A673 (cell line): ENCODE measurements at regions not wholly inside any gene's neighbourhood (a gene's known extent, or its start where the extent isn't known, plus 50 kb on each side); places are given as distances from the start of the nearest gene placed in this dataset.

ENCODE experiments used
- BruUV-seq: library from RNA; stranded (reverse); fragments of 400-500 nt; replicated peaks from 2 replicates; lab custom pipeline; 2021; lab: Mats Ljungman, UMichigan
- CTCF ChIA-PET: fragments of 300-600 bp; sonication (Branson Sonifier 250); formaldehyde crosslinking; loops from one replicate; lab custom pipeline; 2022; ENCODE audit warnings: antibody characterized with exemption; lab: Charles Lee
- POLR2A ChIA-PET: fragments of 300-600 bp; sonication (Branson Sonifier 250); formaldehyde crosslinking; loops from one replicate; lab custom pipeline; 2022; ENCODE audit warnings: antibody characterized with exemption; ENCODE audit not compliant: low non-redundant PET; lab: Charles Lee
- DNase-seq: peaks from one replicate; pipeline ENCODE4 v3.0.0-alpha.2; 2015; ENCODE audit warnings: low spot score
- H3K27ac ChIP-seq: fragments of 200-600 bp; sonication (generic); 2 replicates; pipeline ENCODE4 v1.5.1; 2016; ENCODE audit warnings: mixed run types, low read depth, mild to moderate bottlenecking, mixed read lengths, antibody characterized with exemption, low read length; ENCODE audit not compliant: poor library complexity, severe bottlenecking
- H3K27me3 ChIP-seq: fragments of 200-600 bp; sonication (generic); replicated peaks from 2 replicates; pipeline ENCODE4 v1.6.1; 2017; ENCODE audit warnings: mixed run types, low read depth, mild to moderate bottlenecking, mixed read lengths, antibody characterized with exemption, low read length; ENCODE audit not compliant: insufficient read depth, poor library complexity
- H3K36me3 ChIP-seq: fragments of 200-600 bp; sonication (generic); 2 replicates; pipeline ENCODE4 v1.6.1; 2016; ENCODE audit warnings: mixed run types, mild to moderate bottlenecking, mixed read lengths, antibody characterized with exemption, low read length; ENCODE audit not compliant: insufficient read depth, poor library complexity, severe bottlenecking
- H3K4me1 ChIP-seq: fragments of 200-600 bp; sonication (generic); 2 replicates; pipeline ENCODE4 v1.6.1; 2017; ENCODE audit warnings: mixed run types, mild to moderate bottlenecking, mixed read lengths, antibody characterized with exemption, low read length; ENCODE audit not compliant: insufficient read depth, poor library complexity, severe bottlenecking
- H3K4me3 ChIP-seq: fragments of 200-600 bp; sonication (generic); 2 replicates; pipeline ENCODE4 v1.5.1; 2016; ENCODE audit warnings: low read depth, mixed run types, mild to moderate bottlenecking, mixed read lengths, low read length; ENCODE audit not compliant: poor library complexity, severe bottlenecking
- H3K9me3 ChIP-seq: fragments of 200-600 bp; sonication (generic); 2 replicates; pipeline ENCODE4 v1.6.1; 2016; ENCODE audit warnings: mixed run types, low read depth, mild to moderate bottlenecking, mixed read lengths, antibody characterized with exemption, low read length; ENCODE audit not compliant: poor library complexity, severe bottlenecking
- CTCF ChIP-seq: fragments of 300-800, 200-600 bp; sonication (generic); conservative IDR thresholded peaks from 2 replicates; pipeline ENCODE4 v1.5.1; 2017; ENCODE audit warnings: low read depth, mild to moderate bottlenecking, antibody characterized with exemption, low read length, moderate library complexity, mixed read lengths
- EZH2 ChIP-seq: fragments of 200-600 bp; sonication (generic); IDR thresholded peaks from 2 replicates; pipeline ENCODE4 v1.6.1; 2017; ENCODE audit warnings: borderline replicate concordance, low read depth, mild to moderate bottlenecking, mixed read lengths, antibody characterized with exemption, low read length; ENCODE audit not compliant: poor library complexity, severe bottlenecking
- intact Hi-C: fragments of 100-400 bp; cut with micrococcal nuclease; formaldehyde crosslinking; loops from one replicate; pipeline ENCODE4 v1.10.0; 2022; ENCODE audit not compliant: unreplicated experiment

DNA sequence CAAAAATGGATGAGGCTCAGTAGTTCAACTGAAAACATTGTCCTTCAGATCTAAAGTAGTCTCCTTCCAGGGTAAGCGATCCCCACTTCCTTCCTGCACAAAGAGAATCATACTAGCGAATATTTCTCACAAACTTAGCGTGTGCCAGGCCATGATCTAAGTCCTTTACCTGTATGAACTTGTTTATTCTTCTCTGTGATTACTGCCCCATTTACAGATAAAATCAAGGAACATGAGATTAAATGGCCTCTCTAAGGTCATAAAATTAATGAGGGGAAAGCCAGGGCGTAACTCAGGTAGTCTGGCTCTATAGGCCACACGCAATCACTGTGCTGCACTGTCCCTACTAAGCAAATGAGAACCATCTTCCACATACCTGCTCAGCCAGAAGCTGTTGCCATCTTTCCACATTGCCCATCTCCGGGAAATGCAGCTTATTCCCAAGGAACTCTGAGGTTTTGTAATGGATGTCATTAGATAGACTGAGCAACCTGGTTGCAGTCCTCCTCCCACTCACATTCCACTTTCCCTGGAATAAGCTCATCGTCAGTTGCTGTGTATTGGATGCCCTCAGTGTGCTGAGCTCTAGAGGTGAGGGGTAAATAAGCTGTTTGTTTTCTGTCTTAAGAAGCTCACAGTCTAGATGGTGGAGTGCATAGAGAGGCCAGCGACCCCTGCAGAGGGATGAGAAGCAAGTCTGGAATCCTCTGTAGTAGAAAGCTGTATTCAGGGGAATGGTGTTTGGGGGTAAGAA lies 146.3 kb downstream of the SNX19 start:
- ChIA-PET POLR2A (no interaction called here), CTCF (no interaction called here)
- no peak for DNase-seq
- no peaks in the 10 kb centered on the region for H3K36me3 ChIP-seq
- intact Hi-C loops: no loop called here
- no peak overlapping the region for H3K4me3 ChIP-seq
- no peak overlapping the region for H3K27ac ChIP-seq
- no peaks in the 10 kb centered on the region for H3K27me3 ChIP-seq
- no peaks in the 10 kb centered on the region for H3K9me3 ChIP-seq
- peaks cover 13% of the 10 kb centered on the region for H3K4me1 ChIP-seq
- no TSS peak for BruUV-seq
- TF ChIP-seq CTCF (no peak), EZH2 (no peak)

DNA sequence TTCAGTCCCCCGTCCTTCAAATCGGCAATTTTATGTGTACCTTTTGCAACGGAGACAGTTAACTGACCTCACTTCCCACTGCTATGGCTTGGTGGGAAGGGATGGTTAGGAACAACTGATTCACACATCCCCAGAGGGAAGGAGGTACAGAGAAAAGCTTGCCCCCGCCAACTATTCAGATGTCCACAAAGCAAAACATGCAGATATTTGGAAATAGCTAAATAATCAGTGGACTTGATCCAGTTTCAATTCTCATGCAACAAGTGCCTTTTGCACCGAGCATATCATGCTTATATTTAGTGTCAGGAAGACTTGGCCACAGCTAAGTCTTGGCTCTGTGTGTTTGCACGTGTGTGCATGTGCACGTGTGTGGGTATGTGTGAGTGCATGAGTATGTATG lies 144.6 kb downstream of the SNX19 start:
- H3K27me3 ChIP-seq: no peaks in the 10 kb centered on the region
- H3K4me3 ChIP-seq: no peak overlapping the region
- no TSS peak for BruUV-seq
- H3K4me1 ChIP-seq: peaks cover 13% of the 10 kb centered on the region
- H3K9me3 ChIP-seq: no peaks in the 10 kb centered on the region
- TF ChIP-seq CTCF (no peak), EZH2 (no peak)
- ChIA-PET POLR2A (no interaction called here), CTCF (no interaction called here)
- DNase-seq: no peak
- H3K36me3 ChIP-seq: no peaks in the 10 kb centered on the region
- H3K27ac ChIP-seq: no peak overlapping the region
- intact Hi-C loops: no loop called here

DNA sequence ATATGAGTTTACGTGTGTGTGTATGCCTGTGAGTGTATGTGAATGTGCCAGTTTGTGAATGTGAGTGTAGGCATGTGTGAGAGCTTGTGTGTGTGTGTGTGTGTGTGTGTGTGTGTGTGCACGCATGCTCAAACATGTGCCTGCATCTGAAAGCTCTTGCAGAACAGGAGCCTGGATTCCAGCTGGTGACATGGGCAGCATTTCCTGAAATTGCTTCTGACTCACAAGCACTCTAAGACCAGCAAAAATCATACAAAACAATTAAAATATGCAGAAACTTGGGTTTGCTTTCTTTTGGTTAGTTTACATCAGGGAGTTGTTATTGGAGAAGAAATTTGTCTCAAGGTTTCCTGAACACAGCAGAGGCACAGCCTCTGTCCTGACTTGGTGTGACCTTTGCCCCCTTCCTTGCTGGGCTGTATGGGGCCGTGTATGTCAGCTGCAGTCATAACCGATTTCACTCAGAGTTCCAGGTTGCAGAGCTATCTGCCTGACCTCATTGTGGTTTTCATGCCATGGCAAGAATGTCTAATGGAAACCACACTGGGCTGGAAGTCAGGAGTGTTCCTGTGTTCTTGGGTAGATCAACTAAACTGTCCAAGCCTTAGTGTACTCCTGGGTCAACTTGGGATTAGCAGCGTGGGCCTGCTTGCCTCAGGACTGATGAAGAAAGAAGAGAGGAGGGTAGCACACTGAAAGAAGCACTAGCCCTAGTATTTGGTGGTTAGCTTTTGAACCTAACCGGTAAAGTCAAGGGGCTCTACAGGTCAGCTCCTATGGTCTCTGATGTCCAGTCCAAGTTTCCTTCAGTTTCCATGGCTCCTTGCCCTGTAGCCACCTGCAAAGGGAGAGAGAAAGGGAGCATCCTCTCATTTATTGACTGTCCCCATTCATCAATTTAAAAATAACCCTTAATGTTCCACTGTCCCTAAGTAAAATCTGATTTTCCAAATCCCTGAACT lies 143.7 kb downstream of the SNX19 start:
- Histone ChIP-seq H3K9me3 (no peaks in the 10 kb centered on the region), H3K27me3 (no peaks in the 10 kb centered on the region), H3K36me3 (no peaks in the 10 kb centered on the region), H3K4me1 (peaks cover 13% of the 10 kb centered on the region), H3K27ac (no peak overlapping the region), H3K4me3 (no peak overlapping the region)
- ChIA-PET CTCF (no interaction called here), POLR2A (no interaction called here)
- TF ChIP-seq EZH2 (no peak), CTCF (no peak)
- intact Hi-C loops: no loop called here
- no TSS peak for BruUV-seq
- no peak for DNase-seq
